ENCODE measurements at regions not wholly inside any gene's neighbourhood (a gene's known extent, or its start where the extent isn't known, plus 50 kb on each side); places are given as distances from the start of the nearest gene placed in this dataset.

DNA sequence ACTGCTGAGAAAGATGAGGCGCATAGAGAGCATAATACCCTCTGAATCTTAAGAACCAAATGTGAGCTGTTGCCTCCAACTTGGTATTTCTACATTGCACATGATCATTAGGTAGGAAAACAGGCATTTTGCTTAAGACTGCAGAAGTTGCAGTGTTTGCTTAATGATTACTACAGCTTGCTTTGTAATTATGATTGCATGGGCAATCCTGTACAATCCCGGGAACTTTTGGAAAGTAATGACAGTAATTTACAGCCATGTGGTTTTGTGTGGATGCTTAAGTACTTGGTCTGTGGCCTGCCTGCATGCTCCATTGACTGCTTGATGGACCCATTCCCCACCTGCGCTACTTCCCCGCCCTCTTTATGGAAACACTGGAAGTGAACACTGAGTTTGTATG, 301.1 kb downstream of the DIPK2A start:
- Histone ChIP-seq H3K27ac (ENCODE audit: low read length) (no peak overlapping the region), H3K9ac (ENCODE audit: low read length) (no peak overlapping the region), H3K79me2 (replicated peaks; ENCODE audit: insufficient read depth, low read length) (no peaks in the 10 kb centered on the region), H3K9me2 (ENCODE audit: insufficient read depth, low read length) (no peaks in the 10 kb centered on the region), H4K20me1 (ENCODE audit: insufficient read depth) (no peaks in the 10 kb centered on the region), H3K9me3 (ENCODE audit: low read length) (no peaks in the 10 kb centered on the region), H3K4me3 (ENCODE audit: low read length) (no peak overlapping the region), H3K4me2 (ENCODE audit: low read length) (no peak overlapping the region), H3F3A (ENCODE audit: insufficient read depth, low read length, poor library complexity, severe bottlenecking) (no peaks in the 10 kb centered on the region), H2AFZ (ENCODE audit: low read depth, low read length) (no peak overlapping the region), H3K27me3 (ENCODE audit: insufficient read depth, low read depth, low read length) (no peaks in the 10 kb centered on the region), H3K36me3 (ENCODE audit: insufficient read depth, low read length) (no peaks in the 10 kb centered on the region)
- TF ChIP-seq, protein P1, sequence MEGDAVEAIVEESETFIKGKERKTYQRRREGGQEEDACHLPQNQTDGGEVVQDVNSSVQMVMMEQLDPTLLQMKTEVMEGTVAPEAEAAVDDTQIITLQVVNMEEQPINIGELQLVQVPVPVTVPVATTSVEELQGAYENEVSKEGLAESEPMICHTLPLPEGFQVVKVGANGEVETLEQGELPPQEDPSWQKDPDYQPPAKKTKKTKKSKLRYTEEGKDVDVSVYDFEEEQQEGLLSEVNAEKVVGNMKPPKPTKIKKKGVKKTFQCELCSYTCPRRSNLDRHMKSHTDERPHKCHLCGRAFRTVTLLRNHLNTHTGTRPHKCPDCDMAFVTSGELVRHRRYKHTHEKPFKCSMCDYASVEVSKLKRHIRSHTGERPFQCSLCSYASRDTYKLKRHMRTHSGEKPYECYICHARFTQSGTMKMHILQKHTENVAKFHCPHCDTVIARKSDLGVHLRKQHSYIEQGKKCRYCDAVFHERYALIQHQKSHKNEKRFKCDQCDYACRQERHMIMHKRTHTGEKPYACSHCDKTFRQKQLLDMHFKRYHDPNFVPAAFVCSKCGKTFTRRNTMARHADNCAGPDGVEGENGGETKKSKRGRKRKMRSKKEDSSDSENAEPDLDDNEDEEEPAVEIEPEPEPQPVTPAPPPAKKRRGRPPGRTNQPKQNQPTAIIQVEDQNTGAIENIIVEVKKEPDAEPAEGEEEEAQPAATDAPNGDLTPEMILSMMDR (IDR thresholded peaks at IDR 0.05; ENCODE audit: poor library complexity, severe bottlenecking), result no peak
- TF ChIP-seq EZH2 (IDR thresholded peaks at IDR 0.05; ENCODE audit: borderline replicate concordance, insufficient read depth, low read length, poor library complexity, severe bottlenecking), result no peak
- TF ChIP-seq, protein P2, sequence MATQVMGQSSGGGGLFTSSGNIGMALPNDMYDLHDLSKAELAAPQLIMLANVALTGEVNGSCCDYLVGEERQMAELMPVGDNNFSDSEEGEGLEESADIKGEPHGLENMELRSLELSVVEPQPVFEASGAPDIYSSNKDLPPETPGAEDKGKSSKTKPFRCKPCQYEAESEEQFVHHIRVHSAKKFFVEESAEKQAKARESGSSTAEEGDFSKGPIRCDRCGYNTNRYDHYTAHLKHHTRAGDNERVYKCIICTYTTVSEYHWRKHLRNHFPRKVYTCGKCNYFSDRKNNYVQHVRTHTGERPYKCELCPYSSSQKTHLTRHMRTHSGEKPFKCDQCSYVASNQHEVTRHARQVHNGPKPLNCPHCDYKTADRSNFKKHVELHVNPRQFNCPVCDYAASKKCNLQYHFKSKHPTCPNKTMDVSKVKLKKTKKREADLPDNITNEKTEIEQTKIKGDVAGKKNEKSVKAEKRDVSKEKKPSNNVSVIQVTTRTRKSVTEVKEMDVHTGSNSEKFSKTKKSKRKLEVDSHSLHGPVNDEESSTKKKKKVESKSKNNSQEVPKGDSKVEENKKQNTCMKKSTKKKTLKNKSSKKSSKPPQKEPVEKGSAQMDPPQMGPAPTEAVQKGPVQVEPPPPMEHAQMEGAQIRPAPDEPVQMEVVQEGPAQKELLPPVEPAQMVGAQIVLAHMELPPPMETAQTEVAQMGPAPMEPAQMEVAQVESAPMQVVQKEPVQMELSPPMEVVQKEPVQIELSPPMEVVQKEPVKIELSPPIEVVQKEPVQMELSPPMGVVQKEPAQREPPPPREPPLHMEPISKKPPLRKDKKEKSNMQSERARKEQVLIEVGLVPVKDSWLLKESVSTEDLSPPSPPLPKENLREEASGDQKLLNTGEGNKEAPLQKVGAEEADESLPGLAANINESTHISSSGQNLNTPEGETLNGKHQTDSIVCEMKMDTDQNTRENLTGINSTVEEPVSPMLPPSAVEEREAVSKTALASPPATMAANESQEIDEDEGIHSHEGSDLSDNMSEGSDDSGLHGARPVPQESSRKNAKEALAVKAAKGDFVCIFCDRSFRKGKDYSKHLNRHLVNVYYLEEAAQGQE (IDR thresholded peaks at IDR 0.05; ENCODE audit: borderline replicate concordance), result no peak
- TF ChIP-seq RAD21 (conservative IDR thresholded peaks at IDR 0.05), result no peak
- TF ChIP-seq POLR2AphosphoS5 (IDR thresholded peaks at IDR 0.05), result no peak

DNA sequence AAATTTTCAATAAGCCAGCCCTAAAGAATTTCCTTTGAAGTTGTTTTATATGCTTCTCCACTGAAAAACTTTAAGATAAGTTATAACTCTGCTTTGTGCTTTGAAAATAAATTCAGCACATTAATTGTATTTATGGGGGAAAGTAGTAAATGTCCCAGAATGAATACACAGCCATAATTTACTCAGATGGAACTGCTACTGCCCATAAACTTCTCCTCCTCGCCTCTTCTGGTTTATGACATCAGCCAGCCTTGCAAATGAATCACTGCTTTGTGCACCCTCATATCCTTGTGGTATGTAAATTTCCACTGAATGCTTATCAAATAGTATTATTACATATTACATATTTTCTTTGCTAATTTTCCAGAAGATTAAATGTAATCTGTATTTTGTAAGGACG, 302.0 kb downstream of the DIPK2A start:
- no peak for TF ChIP-seq EP300 (conservative IDR thresholded peaks at IDR 0.05; ENCODE audit: poor library complexity, severe bottlenecking)
- no peak for TF ChIP-seq SMC3 (conservative IDR thresholded peaks at IDR 0.05; ENCODE audit: poor library complexity)
- TF ChIP-seq MXI1 (conservative IDR thresholded peaks at IDR 0.05; ENCODE audit: poor library complexity, severe bottlenecking), result no peak
- TF ChIP-seq, protein P1 (IDR thresholded peaks at IDR 0.05; ENCODE audit: poor library complexity, severe bottlenecking), result no peak
- TF ChIP-seq, protein P2 (IDR thresholded peaks at IDR 0.05; ENCODE audit: borderline replicate concordance), result no peak
- TF ChIP-seq POLR2AphosphoS5 (IDR thresholded peaks at IDR 0.05), result no peak
- TF ChIP-seq TAF1 (IDR thresholded peaks at IDR 0.05; ENCODE audit: low read depth), result no peak
- TF ChIP-seq RAD21 (conservative IDR thresholded peaks at IDR 0.05), result no peak
- no peak for TF ChIP-seq EZH2 (IDR thresholded peaks at IDR 0.05; ENCODE audit: borderline replicate concordance, insufficient read depth, low read length, poor library complexity, severe bottlenecking)
- H4K20me1 ChIP-seq (ENCODE audit: insufficient read depth), result no peaks in the 10 kb centered on the region
- no peaks in the 10 kb centered on the region for H3K9me3 ChIP-seq (ENCODE audit: low read length)
- no peaks in the 10 kb centered on the region for H3F3A ChIP-seq (ENCODE audit: insufficient read depth, low read length, poor library complexity, severe bottlenecking)
- no peak overlapping the region for H2AFZ ChIP-seq (ENCODE audit: low read depth, low read length)
- no peak overlapping the region for H3K4me2 ChIP-seq (ENCODE audit: low read length)
- H3K36me3 ChIP-seq (ENCODE audit: insufficient read depth, low read length), result no peaks in the 10 kb centered on the region
- no peak overlapping the region for H3K9ac ChIP-seq (ENCODE audit: low read length)
- no peaks in the 10 kb centered on the region for H3K79me2 ChIP-seq (replicated peaks; ENCODE audit: insufficient read depth, low read length)
- no peak overlapping the region for H3K27ac ChIP-seq (ENCODE audit: low read length)
- no peaks in the 10 kb centered on the region for H3K27me3 ChIP-seq (ENCODE audit: insufficient read depth, low read depth, low read length)
- no peaks in the 10 kb centered on the region for H3K9me2 ChIP-seq (ENCODE audit: insufficient read depth, low read length)
- no peak overlapping the region for H3K4me3 ChIP-seq (ENCODE audit: low read length)
